Duodenal mucosa (tissue), 2 donors: ENCODE measurements at regions not wholly inside any gene's neighbourhood (a gene's known extent, or its start where the extent isn't known, plus 50 kb on each side); places are given as distances from the start of the nearest gene placed in this dataset.

Experiments used
- H3K27ac ChIP-seq: one replicate; pipeline ENCODE4 v1.7.0; 2013; ENCODE audit warnings: low read depth, low read length
- H3K27me3 ChIP-seq, 2 donors: one replicate each; pipeline ENCODE4 v1.7.0; 2013; ENCODE audit warnings: low read length in 2 of 2, control low read depth in 1 of 2; ENCODE audit not compliant: insufficient read depth in 2 of 2, control insufficient read depth in 1 of 2
- H3K36me3 ChIP-seq, 2 donors: one replicate each; pipeline ENCODE4 v1.7.0; 2013; ENCODE audit warnings: low read length in 2 of 2, control low read depth in 1 of 2; ENCODE audit not compliant: insufficient read depth in 2 of 2, control insufficient read depth in 1 of 2
- H3K4me1 ChIP-seq, 2 donors: one replicate each; pipeline ENCODE4 v1.7.0; 2013; ENCODE audit warnings: low read length in 2 of 2, control low read depth in 1 of 2; ENCODE audit not compliant: insufficient read depth in 2 of 2, control insufficient read depth in 1 of 2
- H3K4me3 ChIP-seq, 2 donors: one replicate each; pipeline ENCODE4 v1.7.0; 2013; ENCODE audit warnings: low read length in 2 of 2, low read depth in 1 of 2
- H3K9ac ChIP-seq, 2 donors: one replicate each; pipeline ENCODE4 v1.7.0; 2013; ENCODE audit warnings: low read length in 2 of 2, low read depth in 1 of 2
- H3K9me3 ChIP-seq, 2 donors: one replicate each; pipeline ENCODE4 v1.7.0; 2013; ENCODE audit warnings: low read length in 2 of 2, control low read depth in 1 of 2; ENCODE audit not compliant: control insufficient read depth in 1 of 2

DNA sequence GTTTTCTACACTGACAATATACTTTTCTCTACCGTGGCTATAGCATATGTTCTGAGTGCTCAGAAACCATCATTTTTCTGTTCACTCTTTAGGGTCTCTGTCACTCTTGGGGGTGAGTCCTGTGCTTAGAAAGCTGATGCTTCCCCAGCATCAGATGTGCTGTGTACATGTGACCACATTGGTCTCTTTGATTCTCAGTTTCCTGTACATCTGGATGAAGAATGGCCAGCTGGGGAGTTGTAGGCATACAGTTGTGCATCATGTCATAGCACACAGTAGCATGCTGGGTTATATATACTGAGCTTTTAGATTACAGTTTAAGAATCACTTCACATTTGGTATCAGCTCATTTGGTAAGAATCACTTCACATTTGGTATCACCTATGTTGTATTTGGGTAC is 238.6 kb upstream of the PREP start:
- H3K4me3 ChIP-seq = no peak overlapping the region
- no peaks in the 10 kb centered on the region for H3K9me3 ChIP-seq
- H3K27ac ChIP-seq = no peak overlapping the region
- H3K27me3 ChIP-seq = no peaks in the 10 kb centered on the region
- H3K4me1 ChIP-seq = peaks cover 0 to 6% of the 10 kb centered on the region in 2 donors
- H3K36me3 ChIP-seq = no peaks in the 10 kb centered on the region
- H3K9ac ChIP-seq = no peak overlapping the region

DNA sequence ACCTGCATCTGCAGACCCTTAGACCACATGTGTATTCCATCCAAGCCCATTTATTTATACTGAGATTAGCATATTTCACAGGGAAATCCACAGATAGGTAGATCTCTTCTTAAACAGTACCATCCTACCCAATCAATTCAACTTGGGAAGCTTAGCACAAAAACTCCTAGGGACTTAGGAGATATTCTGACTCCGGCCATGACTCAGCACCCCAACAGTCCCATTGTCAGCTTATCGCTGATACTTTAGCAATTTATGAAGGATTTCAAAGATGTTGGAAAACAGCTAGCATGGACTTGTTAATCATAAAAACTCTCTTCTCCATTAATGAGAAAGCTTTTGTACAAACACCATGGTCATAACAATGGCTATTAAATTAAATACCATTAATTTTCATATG is 236.2 kb upstream of the PREP start:
- H3K4me3 ChIP-seq = no peak overlapping the region
- no peak overlapping the region for H3K27ac ChIP-seq
- H3K36me3 ChIP-seq = no peaks in the 10 kb centered on the region
- H3K27me3 ChIP-seq = no peaks in the 10 kb centered on the region
- no peak overlapping the region for H3K9ac ChIP-seq
- no peaks in the 10 kb centered on the region for H3K4me1 ChIP-seq
- no peaks in the 10 kb centered on the region for H3K9me3 ChIP-seq

DNA sequence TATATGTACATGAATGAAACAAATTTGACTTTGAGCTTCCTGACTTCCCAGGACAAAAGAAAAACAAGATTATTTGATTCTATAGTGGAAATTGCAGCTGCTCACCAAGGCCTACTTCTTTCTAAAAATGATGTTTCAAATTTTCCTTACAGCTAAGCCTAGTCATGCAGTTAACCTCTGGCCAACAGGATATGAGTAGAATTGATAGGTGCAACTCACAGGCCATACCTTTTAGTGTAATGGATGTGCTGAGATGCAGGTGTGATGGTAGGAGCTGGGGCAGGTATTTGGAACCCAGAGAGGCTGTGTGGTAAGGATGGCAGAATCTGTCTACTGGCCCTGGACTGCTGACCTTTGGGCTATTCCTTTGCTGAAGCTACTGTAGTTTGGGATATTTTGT is 230.9 kb upstream of the PREP start:
- H3K27ac ChIP-seq = no peak overlapping the region
- H3K4me3 ChIP-seq = no peak overlapping the region
- H3K4me1 ChIP-seq = no peaks in the 10 kb centered on the region
- no peaks in the 10 kb centered on the region for H3K9me3 ChIP-seq
- no peaks in the 10 kb centered on the region for H3K36me3 ChIP-seq
- no peaks in the 10 kb centered on the region for H3K27me3 ChIP-seq
- no peak overlapping the region for H3K9ac ChIP-seq

GRCh38 chr6:105628156-105628860 is 225.4 kb upstream of the PREP start:
- Histone ChIP-seq H3K27me3 (no peaks in the 10 kb centered on the region), H3K9me3 (no peaks in the 10 kb centered on the region), H3K27ac (no peak overlapping the region), H3K4me1 (no peaks in the 10 kb centered on the region), H3K9ac (no peak overlapping the region), H3K36me3 (no peaks in the 10 kb centered on the region), H3K4me3 (no peak overlapping the region)

DNA sequence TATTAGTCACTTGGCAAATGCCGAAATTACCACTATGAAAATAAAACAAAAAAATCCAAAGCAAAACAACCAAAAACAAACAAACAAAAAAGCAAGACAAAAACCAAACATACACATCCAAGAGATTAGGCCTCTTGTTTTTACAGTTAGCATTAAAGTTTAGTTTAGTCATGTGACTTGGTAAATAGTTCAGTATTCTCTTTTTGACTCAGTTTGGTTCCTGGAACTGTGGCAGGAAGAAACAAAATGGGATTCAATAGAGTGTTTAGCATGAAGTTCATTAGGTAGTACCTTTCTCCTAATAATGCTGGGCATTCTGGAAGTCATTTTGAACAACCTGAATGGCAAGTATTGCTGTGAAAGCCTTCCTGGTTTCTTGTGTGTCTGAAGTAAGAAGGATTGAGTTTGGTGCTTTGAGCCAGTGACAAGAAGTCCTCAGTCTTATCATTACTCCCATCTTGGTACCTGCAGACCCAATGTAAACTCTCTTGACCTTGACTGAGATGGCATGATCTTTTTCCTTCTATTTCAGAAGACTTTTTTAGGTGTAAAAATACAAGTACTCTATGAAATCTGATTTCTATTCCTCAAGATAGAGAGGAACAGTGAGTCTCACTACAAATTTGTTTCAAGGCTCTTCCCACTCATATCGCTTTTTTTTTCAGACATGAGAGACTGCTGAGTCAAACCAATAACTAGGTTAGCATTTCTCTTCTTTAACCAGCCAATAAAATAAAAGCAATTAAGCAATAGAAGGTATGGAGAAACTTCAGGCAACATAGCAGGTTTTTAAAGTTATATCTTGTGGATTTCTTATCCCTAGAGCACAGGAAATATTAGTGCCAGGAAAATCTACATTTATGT is 223.6 kb upstream of the PREP start:
- H3K4me1 ChIP-seq = peaks cover 0 to 3% of the 10 kb centered on the region in 2 donors
- no peak overlapping the region for H3K4me3 ChIP-seq
- no peak overlapping the region for H3K9ac ChIP-seq
- no peaks in the 10 kb centered on the region for H3K27me3 ChIP-seq
- no peak overlapping the region for H3K27ac ChIP-seq
- H3K9me3 ChIP-seq = no peaks in the 10 kb centered on the region
- no peaks in the 10 kb centered on the region for H3K36me3 ChIP-seq

- peaks cover 0 to 3% of the 10 kb centered on the region in 2 donors for H3K4me1 ChIP-seq
- no peaks in the 10 kb centered on the region for H3K36me3 ChIP-seq
- H3K27me3 ChIP-seq = no peaks in the 10 kb centered on the region
- no peak overlapping the region for H3K27ac ChIP-seq
- H3K9ac ChIP-seq = no peak overlapping the region
- H3K9me3 ChIP-seq = no peaks in the 10 kb centered on the region
- no peak overlapping the region for H3K4me3 ChIP-seq
Observed at GRCh38 chr6:105624021-105624420, 221.1 kb upstream of the PREP start.

GRCh38 chr6:105622226-105622625 is 219.3 kb upstream of the PREP start:
- Histone ChIP-seq H3K9me3 (no peaks in the 10 kb centered on the region), H3K27me3 (no peaks in the 10 kb centered on the region), H3K9ac (no peak overlapping the region), H3K36me3 (no peaks in the 10 kb centered on the region), H3K27ac (no peak overlapping the region), H3K4me1 (peaks cover 0 to 3% of the 10 kb centered on the region in 2 donors), H3K4me3 (no peak overlapping the region)

- Histone ChIP-seq H3K4me3 (no peak overlapping the region), H3K4me1 (peaks cover 0 to 3% of the 10 kb centered on the region in 2 donors), H3K27ac (no peak overlapping the region), H3K27me3 (no peaks in the 10 kb centered on the region), H3K36me3 (no peaks in the 10 kb centered on the region), H3K9ac (no peak overlapping the region), H3K9me3 (no peaks in the 10 kb centered on the region)
Observed at GRCh38 chr6:105621564-105622175, 218.8 kb upstream of the PREP start.

- Histone ChIP-seq H3K9ac (no peak overlapping the region), H3K4me1 (peaks cover 0 to 3% of the 10 kb centered on the region in 2 donors), H3K36me3 (no peaks in the 10 kb centered on the region), H3K27ac (no peak overlapping the region), H3K9me3 (no peaks in the 10 kb centered on the region), H3K4me3 (no peak overlapping the region), H3K27me3 (no peaks in the 10 kb centered on the region)
Observed at GRCh38 chr6:105620878-105621277, 218.0 kb upstream of the PREP start.
